Right lobe of liver (tissue), 4 donors: ENCODE measurements at regions not wholly inside any gene's neighbourhood (a gene's known extent, or its start where the extent isn't known, plus 50 kb on each side); places are given as distances from the start of the nearest gene placed in this dataset.

ENCODE experiments used
- POLR2A ChIP-seq: fragments of 450-650 bp; IDR thresholded peaks from one replicate; pipeline ENCODE4 v1.6.1; 2017; ENCODE audit warnings: antibody characterized with exemption, mild to moderate bottlenecking
- TF ChIP-seq, protein P1 (sequence below), 4 donors: fragments of 200-600 bp in 3 of 4; fragments of 450-650 bp in 1 of 4; IDR thresholded peaks; one replicate each; pipeline versions ENCODE4 v1.5.1 to v1.8.0; 2016 to 2022; ENCODE audit warnings: antibody characterized with exemption in 4 of 4, mild to moderate bottlenecking in 2 of 4
- donor health status: DM: no; HTN: no; CAD: no.
- donor health status: DM: no; HTN: no; CAD: no.
- donor health status: DM: no; HTN: yes; CAD: no.

DNA sequence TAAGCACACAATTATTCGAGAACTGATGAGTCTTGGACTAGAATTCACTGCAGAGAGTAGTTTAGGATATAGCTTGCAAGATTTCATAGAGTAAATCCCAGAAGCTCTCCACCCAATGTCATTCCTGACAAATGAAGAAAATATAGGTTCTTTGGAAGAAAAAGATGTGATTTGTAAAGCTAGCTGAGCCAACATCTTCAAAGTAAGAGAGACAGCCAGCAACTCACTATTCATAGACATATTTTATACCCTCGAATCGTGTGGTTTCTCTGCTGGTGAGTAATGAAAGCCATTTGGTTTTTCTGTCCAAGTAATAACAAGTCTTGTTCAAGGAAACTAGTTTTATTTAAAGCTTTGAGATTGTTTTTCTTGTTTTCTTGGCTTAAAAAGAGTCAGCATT lies 165.7 kb upstream of the SYT6 start:
- TF ChIP-seq, protein P1, sequence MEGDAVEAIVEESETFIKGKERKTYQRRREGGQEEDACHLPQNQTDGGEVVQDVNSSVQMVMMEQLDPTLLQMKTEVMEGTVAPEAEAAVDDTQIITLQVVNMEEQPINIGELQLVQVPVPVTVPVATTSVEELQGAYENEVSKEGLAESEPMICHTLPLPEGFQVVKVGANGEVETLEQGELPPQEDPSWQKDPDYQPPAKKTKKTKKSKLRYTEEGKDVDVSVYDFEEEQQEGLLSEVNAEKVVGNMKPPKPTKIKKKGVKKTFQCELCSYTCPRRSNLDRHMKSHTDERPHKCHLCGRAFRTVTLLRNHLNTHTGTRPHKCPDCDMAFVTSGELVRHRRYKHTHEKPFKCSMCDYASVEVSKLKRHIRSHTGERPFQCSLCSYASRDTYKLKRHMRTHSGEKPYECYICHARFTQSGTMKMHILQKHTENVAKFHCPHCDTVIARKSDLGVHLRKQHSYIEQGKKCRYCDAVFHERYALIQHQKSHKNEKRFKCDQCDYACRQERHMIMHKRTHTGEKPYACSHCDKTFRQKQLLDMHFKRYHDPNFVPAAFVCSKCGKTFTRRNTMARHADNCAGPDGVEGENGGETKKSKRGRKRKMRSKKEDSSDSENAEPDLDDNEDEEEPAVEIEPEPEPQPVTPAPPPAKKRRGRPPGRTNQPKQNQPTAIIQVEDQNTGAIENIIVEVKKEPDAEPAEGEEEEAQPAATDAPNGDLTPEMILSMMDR (IDR thresholded peaks at IDR 0.05), result no peak
- no peak for TF ChIP-seq POLR2A
